HG02852 (cell line): ENCODE measurements at regions not wholly inside any gene's neighbourhood (a gene's known extent, or its start where the extent isn't known, plus 50 kb on each side); places are given as distances from the start of the nearest gene placed in this dataset.

ENCODE experiments used
- ATAC-seq: cut with Tn5 transposase; IDR thresholded peaks from one replicate; pipeline ENCODE4 v1.9.1; 2021; ENCODE audit warnings: mild to moderate bottlenecking, moderate library complexity; ENCODE audit not compliant: unreplicated experiment

DNA sequence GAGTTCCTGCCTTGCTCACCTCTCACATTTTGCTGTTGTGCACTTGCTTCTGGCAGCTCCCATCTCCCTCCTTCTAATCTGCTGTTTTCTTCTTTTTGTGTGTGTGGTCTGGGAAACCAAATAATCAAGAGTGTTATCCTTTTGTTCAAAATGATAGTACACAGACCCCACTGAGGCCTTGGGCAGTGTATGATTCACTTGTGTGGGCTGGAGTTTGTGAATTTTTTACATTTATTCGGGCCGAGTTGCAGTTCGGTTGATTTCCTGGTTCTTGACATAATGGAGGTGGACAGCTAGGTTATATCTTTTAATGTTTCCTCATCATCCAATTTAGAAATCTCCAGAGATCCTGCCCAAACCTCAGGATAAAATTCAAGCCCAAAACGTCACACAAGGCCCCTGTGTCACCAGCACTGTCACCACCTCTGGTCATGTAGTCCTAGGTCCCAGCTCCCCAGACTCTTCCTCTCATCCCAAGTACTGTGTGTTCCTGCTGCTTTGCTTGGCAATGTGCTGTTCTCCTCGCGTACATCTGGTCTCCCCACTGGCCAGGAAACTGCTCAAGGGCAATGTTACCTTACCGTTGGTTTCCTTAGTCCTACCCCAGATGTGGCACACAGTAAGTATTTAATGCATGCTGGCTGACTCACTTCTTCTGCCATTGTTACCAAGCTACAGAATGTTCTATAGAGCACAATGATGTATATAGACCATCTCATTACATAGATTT is 55.7 kb upstream of the PHACTR2 start:
- ATAC-seq, result no peak

DNA sequence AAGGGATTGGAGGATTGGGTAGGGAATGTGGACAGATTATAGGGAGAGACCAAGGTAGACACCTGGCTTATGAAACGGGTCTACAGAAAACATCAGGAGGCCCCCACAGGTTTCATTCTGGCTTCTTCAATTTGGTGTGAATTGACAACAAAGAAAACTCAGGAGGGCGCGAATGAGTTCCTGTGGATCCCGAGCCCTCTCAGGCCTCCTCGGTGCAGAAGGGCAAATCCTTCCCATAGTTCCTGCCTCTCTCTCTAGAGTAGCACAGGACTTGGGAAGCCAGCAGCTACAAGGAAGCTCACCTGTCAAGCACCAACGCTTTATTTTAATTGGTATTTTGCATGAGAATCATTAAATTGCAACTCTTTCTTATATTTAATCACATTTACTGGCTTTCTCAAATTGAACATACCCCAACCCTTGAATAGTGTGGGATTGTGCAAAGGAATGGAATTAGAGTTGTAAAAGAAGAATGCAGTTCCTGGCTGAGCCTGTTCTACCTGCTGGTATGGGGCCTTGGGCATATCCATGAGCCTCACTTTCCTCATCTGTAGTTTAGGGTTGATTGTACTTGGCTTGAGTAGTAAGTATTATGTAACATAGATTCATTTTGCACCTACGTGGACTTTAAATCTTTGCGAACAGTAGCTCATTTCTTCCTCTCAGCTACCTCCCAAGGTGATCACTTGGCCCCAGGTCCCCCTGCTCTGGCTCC is 56.4 kb upstream of the PHACTR2 start:
- ATAC-seq, result no peak

DNA sequence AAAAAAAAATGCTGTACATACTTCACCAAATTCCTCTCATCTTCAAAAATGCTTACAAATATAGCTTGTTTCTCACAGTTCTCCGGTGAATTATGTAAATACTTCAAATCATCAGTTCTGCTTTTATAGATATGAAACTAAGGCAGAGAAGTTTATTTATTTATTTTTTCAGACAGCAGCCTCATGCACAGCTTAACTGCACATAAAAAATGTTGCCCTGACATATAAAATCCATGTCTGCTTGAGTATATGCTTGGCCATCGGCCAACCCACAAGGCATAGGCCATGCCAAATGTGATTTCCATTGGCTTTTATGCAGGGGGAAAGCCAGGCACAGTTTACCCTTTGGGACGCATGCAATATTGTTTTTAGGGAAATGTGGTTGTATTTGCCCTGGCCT is 57.3 kb upstream of the PHACTR2 start:
- ATAC-seq, result no peak

DNA sequence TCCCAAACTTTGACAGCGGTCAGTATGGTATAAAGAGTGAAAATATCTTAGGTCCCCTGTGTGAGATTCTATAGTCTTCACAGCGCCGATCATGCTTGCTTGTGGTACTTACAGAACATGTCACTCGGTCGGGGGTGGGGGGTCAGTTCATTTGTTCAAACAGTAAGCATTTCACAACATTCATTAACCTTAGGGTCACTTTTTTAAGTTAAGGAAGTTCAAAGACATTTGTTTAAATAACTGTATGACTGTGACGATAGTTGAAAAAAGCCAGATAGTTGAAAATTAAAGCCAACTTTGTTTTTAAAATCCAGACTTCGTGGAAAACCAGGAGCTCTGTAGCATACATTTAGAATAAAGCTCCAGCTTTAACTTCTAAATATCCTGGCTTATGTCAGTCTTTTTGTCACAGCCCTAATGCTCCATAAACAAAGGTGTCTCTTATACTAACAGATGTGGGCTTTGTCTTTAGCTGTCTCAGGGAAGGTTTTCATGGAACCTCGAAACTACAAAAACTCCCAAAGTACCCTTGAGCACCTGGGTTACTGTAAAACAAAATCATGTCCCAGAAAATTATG is 57.9 kb upstream of the PHACTR2 start:
- no peak for ATAC-seq

DNA sequence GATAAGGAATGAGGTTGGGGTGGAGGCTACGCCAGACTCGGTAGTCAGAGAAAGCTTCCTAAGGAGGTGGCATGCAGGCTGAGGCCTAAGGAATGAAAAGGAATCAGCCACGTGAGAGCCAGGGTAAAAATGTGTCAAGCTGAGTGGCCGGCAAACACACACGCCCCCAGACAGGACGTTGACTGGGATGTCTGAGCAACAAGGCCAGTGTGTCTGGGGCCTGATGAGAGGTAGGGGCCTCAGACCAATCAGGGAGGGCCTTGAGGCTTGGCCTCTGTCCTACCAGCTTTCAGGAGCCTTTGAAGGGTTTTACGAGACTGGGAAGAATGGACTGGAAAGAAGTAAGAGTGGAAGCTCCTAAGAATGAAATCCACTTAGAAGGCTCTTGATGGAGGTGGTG is 61.0 kb upstream of the PHACTR2 start:
- no peak for ATAC-seq

DNA sequence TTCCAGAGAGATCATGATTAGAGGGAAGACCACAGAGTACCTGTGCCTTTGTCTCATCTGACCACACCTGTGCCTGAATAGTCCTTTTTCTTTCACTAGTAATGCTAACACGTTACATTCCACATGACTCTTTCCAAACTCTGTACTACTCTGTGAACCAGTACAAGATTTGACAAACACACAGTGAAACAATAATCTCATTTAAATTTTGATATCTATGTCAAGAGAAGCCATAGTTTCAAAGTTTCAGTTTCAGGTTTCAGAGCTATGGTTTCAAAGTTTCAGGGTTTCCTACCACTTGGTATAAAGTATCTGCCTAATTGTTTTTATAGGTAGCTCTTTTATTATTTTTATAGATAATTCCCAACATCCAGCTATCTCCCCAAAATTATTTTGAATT is 62.0 kb upstream of the PHACTR2 start:
- peak; percentile 57 for ATAC-seq

GRCh38 chr6:143614235-143614634 is 63.5 kb upstream of the PHACTR2 start:
- no peak for ATAC-seq

GRCh38 chr6:143613749-143614148 is 64.0 kb upstream of the PHACTR2 start:
- no peak for ATAC-seq

GRCh38 chr6:143612186-143612585 is 65.6 kb upstream of the PHACTR2 start:
- ATAC-seq, result no peak

DNA sequence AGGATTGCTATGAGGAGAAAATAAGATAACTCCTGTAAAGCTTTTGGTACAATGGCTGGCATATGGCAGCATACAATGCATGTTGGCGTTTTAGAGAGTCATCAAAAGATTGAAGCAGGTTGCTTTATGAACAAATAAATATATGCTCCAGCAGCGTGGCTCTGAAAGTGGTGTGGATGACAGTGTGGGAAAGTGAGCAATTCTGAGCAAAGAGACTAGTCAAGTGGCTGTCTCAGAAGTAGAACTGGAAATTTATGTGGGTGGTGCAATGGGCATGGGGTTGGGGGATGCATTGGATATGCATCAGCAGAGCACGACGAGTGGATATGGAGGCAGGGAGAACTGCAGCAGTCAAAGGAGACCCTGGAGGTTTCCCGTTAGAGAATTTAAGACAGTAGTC is 66.2 kb upstream of the PHACTR2 start:
- no peak for ATAC-seq

- ATAC-seq, result no peak
Measured at GRCh38 chr6:143609972-143610371, 67.8 kb upstream of the PHACTR2 start.

DNA sequence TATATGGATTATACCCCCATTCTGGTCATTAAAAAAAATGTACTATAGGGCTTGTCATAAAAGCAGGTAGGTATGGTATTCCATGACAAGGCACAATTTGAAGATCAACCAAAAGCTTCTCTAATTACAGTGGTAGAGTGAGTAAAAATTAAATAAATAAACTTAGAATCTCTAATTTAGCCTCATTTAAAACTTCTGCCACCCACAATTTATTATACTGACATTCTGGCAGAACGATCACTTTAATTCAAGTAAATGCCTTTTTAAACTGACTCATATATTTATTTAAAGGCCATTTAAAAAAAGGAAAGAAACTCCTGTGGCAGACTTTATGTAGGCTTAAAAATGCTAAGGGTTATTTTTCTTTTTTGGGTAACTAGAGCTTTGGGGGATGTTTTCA is 68.3 kb upstream of the PHACTR2 start:
- ATAC-seq, result no peak

- ATAC-seq, result no peak
Measured at GRCh38 chr6:143608906-143609305, 68.9 kb upstream of the PHACTR2 start.

DNA sequence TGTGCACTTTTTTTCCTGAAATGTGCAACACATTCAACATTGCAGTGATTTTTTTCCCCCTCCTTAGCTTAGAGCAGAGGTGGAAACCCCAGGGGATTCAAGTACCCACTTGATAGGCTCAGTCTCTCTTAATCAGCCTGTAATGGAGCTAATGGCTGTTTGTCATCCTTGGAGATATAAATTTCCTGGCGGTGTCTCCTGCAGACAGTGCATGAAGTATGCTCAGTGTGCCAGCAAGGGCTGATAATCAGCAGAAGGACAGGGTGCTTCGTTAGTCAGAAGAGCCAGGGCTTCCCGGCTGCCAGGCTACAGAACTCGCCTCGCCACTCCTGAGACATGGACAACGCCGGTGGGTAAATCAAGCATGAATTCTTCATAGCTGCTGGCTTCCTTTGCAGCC is 69.8 kb upstream of the PHACTR2 start:
- no peak for ATAC-seq

DNA sequence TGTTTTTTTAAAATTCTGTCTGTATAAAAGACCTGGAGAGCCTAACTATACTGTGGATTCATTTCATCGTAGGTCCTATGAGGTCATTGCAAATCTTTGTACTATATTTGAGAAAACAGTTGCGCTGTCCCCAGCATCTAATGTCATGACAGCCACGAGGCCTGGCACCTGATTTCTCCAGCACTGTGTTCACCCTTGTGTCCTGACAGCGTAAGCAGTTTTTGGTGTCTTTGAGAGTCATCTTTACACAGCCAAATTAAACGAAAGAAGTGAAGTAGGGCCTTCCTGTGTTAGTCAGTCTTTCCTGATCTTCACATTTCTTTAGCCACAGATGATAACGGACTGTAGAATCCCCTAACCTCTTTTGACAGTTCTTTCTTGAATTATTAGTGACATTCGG is 70.6 kb upstream of the PHACTR2 start:
- no peak for ATAC-seq

GRCh38 chr6:143605906-143606521 is 71.8 kb upstream of the PHACTR2 start:
- ATAC-seq, result no peak

DNA sequence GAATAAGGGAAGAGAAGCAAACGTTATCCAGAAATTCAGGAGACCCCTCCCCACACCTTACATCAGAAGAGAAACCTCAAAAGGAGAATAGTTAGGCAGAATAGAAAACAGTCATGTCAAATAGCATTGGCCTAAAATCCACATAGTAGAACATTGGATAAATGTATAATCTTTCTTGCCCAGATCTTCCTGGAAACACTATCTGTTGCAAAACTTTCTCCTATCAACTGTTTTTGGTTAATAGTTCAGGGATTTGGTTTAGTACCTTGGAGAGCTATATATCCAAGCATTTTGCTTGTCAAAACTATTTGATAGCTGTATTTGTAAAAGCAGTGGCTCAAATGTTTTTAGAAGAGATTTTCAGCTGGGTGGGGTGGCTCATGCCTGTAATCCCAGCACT is 74.3 kb upstream of the PHACTR2 start:
- no peak for ATAC-seq

DNA sequence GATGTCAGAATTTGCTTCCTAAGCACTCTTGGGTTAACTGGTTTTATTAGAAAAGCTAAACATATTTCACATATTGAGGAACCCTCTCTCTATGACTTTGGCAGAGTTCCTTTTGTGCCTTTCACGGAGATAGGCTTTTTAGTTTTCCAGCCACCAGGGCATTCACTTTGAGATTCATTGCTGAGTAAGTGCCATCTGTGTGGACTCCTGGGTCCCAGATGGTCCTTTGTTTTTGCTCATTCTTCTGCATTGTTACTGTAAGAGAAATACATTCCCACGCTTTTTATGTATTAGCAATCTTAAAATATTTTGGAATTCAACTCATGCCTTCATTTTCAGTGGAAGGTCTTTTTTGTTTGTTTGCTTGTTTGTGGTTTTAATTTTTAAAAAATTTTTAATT is 76.3 kb upstream of the PHACTR2 start:
- ATAC-seq, result no peak

DNA sequence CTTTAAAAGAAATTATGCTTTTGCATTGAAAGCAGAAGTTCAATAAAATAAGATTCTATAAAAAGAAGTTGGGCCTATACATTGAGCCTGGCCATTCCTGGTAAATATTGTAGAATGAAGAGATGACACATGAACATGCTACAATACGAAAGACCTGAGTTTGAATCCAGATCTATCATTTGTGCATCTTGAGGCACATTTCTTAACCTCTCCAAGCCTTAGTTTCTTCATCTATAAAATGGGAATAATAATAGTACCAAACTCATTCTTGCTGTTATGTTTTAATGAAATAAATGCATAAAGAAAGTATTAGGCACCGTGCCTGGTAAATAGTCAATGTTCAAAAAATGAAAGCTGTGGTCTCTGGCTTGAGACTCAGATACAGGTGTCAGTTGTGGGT is 76.9 kb upstream of the PHACTR2 start:
- no peak for ATAC-seq

DNA sequence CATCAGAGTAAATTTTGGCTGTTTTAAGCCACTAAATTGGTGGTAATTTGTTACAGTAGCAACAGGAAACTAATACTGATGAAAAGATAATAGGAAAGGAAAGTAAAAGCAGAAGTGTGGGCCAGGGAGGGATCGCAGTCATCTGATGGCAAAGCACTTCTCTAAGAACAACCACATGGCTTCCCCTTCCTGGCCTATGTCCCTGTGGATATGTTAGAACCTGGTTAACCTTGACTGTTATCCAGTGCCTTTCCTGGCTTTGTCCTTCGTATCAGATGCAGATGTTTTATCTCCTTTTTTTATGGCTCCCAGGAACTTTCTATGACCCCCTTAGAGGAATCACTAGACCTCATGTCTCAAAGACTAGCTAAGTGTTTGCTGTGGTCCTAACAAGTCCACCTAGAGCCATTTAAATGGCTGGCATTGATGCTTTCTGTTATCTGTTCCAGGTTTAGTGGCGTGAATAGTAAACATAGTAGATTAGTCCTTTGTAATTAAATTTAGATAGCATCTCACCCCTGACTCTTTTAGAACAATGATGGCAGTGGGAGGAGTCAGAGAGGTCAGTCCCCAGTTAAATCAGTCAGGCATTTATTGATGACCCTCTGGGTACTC is 79.2 kb upstream of the PHACTR2 start:
- peak; percentile 86 for ATAC-seq

GRCh38 chr6:143596866-143597265 is 80.9 kb upstream of the PHACTR2 start:
- ATAC-seq, result no peak
